ENCODE measurements at regions not wholly inside any gene's neighbourhood (a gene's known extent, or its start where the extent isn't known, plus 50 kb on each side); places are given as distances from the start of the nearest gene placed in this dataset.
A peak's percentile ranks its signal among the peaks of the same experiment; 100 is the strongest.

DNA sequence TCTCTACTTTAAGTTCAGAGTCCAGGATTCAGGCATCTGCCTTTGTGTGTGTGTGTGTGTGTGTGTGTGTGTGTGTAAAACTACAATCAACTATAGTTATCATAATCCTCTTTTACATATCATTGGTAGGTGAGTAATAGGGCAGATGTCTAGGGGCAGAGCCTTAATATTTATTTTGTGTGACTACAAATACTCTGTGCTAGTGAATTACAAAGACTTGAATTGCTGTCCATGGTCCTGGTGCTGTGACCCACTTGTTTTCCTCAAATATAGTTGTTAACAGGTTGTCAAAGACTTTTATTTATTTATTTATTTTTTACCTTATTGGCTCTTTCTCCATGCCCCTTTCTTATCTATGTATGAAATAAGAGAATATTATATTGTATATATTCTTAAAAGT is 196.8 kb downstream of the ANXA1 start:
- no peaks in the 10 kb centered on the region for H4K20me1 ChIP-seq (ENCODE audit: insufficient read depth, low read length, poor library complexity, severe bottlenecking)
- no peak overlapping the region for H3K4me2 ChIP-seq (ENCODE audit: low read depth, low read length, poor library complexity, severe bottlenecking)
- H3K9me3 ChIP-seq (ENCODE audit: insufficient read depth, low read depth, low read length), result no peaks in the 10 kb centered on the region
- no peaks in the 10 kb centered on the region for H3F3A ChIP-seq (ENCODE audit: low read depth)
- no peak overlapping the region for H3K9ac ChIP-seq (ENCODE audit: low read depth, low read length, poor library complexity, severe bottlenecking)
- H3K9me2 ChIP-seq (replicated peaks; ENCODE audit: low read depth, low read length), result no peaks in the 10 kb centered on the region
- no peaks in the 10 kb centered on the region for H3K4me1 ChIP-seq (ENCODE audit: insufficient read depth, low read length, poor library complexity, severe bottlenecking)
- no peak overlapping the region for H2AFZ ChIP-seq (ENCODE audit: low read length)
- TF ChIP-seq CTCF (conservative IDR thresholded peaks at IDR 0.05; ENCODE audit: low read length) (no peak), EZH2phosphoT487 (IDR thresholded peaks at IDR 0.05; ENCODE audit: borderline replicate concordance) (no peak)
- no peak overlapping the region for H3K4me3 ChIP-seq (ENCODE audit: low read length, poor library complexity, severe bottlenecking)
- H3K36me3 ChIP-seq (ENCODE audit: insufficient read depth, low read length), result no peaks in the 10 kb centered on the region
- H3K27me3 ChIP-seq (ENCODE audit: insufficient read depth, low read length, poor library complexity, severe bottlenecking), result no peaks in the 10 kb centered on the region
- no peaks in the 10 kb centered on the region for H3K79me2 ChIP-seq (ENCODE audit: insufficient read depth, low read length)

GRCh38 chr9:73349476-73349875 is 197.8 kb downstream of the ANXA1 start:
- no peaks in the 10 kb centered on the region for H3K36me3 ChIP-seq (ENCODE audit: insufficient read depth, low read length)
- no peak overlapping the region for H3K9ac ChIP-seq (ENCODE audit: low read depth, low read length, poor library complexity, severe bottlenecking)
- H4K20me1 ChIP-seq (ENCODE audit: insufficient read depth, low read length, poor library complexity, severe bottlenecking), result no peaks in the 10 kb centered on the region
- H3K4me3 ChIP-seq (ENCODE audit: low read length, poor library complexity, severe bottlenecking), result no peak overlapping the region
- no peaks in the 10 kb centered on the region for H3K9me2 ChIP-seq (replicated peaks; ENCODE audit: low read depth, low read length)
- H3F3A ChIP-seq (ENCODE audit: low read depth), result no peaks in the 10 kb centered on the region
- no peak overlapping the region for H2AFZ ChIP-seq (ENCODE audit: low read length)
- no peak overlapping the region for H3K4me2 ChIP-seq (ENCODE audit: low read depth, low read length, poor library complexity, severe bottlenecking)
- no peaks in the 10 kb centered on the region for H3K4me1 ChIP-seq (ENCODE audit: insufficient read depth, low read length, poor library complexity, severe bottlenecking)
- no peaks in the 10 kb centered on the region for H3K9me3 ChIP-seq (ENCODE audit: insufficient read depth, low read depth, low read length)
- no peaks in the 10 kb centered on the region for H3K27me3 ChIP-seq (ENCODE audit: insufficient read depth, low read length, poor library complexity, severe bottlenecking)
- no peaks in the 10 kb centered on the region for H3K79me2 ChIP-seq (ENCODE audit: insufficient read depth, low read length)
- TF ChIP-seq EZH2phosphoT487 (IDR thresholded peaks at IDR 0.05; ENCODE audit: borderline replicate concordance) (no peak), CTCF (conservative IDR thresholded peaks at IDR 0.05; ENCODE audit: low read length) (no peak)

GRCh38 chr9:73357607-73358006 is 205.9 kb downstream of the ANXA1 start:
- H3K9ac ChIP-seq (ENCODE audit: low read depth, low read length, poor library complexity, severe bottlenecking), result no peak overlapping the region
- 0 out of 2 replicates have a peak overlapping the region, but pooled peaks have one; percentile 30 for H2AFZ ChIP-seq (ENCODE audit: low read length)
- no peaks in the 10 kb centered on the region for H3K79me2 ChIP-seq (ENCODE audit: insufficient read depth, low read length)
- H3K9me3 ChIP-seq (ENCODE audit: insufficient read depth, low read depth, low read length), result no peaks in the 10 kb centered on the region
- H3K4me1 ChIP-seq (ENCODE audit: insufficient read depth, low read length, poor library complexity, severe bottlenecking), result no peaks in the 10 kb centered on the region
- H3K4me3 ChIP-seq (ENCODE audit: low read length, poor library complexity, severe bottlenecking), result no peak overlapping the region
- no peaks in the 10 kb centered on the region for H3K9me2 ChIP-seq (replicated peaks; ENCODE audit: low read depth, low read length)
- TF ChIP-seq CTCF (conservative IDR thresholded peaks at IDR 0.05; ENCODE audit: low read length) (no peak), EZH2phosphoT487 (IDR thresholded peaks at IDR 0.05; ENCODE audit: borderline replicate concordance) (no peak)
- no peaks in the 10 kb centered on the region for H4K20me1 ChIP-seq (ENCODE audit: insufficient read depth, low read length, poor library complexity, severe bottlenecking)
- no peak overlapping the region for H3K4me2 ChIP-seq (ENCODE audit: low read depth, low read length, poor library complexity, severe bottlenecking)
- no peaks in the 10 kb centered on the region for H3F3A ChIP-seq (ENCODE audit: low read depth)
- H3K36me3 ChIP-seq (ENCODE audit: insufficient read depth, low read length), result no peaks in the 10 kb centered on the region
- no peaks in the 10 kb centered on the region for H3K27me3 ChIP-seq (ENCODE audit: insufficient read depth, low read length, poor library complexity, severe bottlenecking)

Measured in Loucy (cell line).